HAP-1 (cell line): ENCODE measurements at regions not wholly inside any gene's neighbourhood (a gene's known extent, or its start where the extent isn't known, plus 50 kb on each side); places are given as distances from the start of the nearest gene placed in this dataset.
"Not testable (repeated sequence)": the region's sequence is repeated elsewhere in the genome, so short reads cannot be mapped to it uniquely, and the experiment has no call there.

Source experiments
- DNase-seq, 2 experiments: peaks; one replicate each; pipeline ENCODE4 v3.0.0-alpha.2; 2016 to 2020; ENCODE audit warnings: low spot score in 2 of 2
- H3K27me3 ChIP-seq: fragments of 250-450 bp; sonication (Bioruptor Pico); 2 replicates; pipeline ENCODE4 v1.5.1; 2020; ENCODE audit warnings: low read depth, mild to moderate bottlenecking, moderate library complexity
- H3K36me3 ChIP-seq: fragments of 250-450 bp; sonication (Bioruptor Pico); replicated peaks from 2 replicates; pipeline ENCODE4 v1.5.1; 2020; ENCODE audit warnings: mild to moderate bottlenecking
- H3K4me1 ChIP-seq: fragments of 250-450 bp; sonication (Bioruptor Pico); 2 replicates; pipeline ENCODE4 v1.5.1; 2020; ENCODE audit warnings: mild to moderate bottlenecking
- H3K4me3 ChIP-seq: fragments of 250-450 bp; sonication (Bioruptor Pico); 2 replicates; pipeline ENCODE4 v1.5.1; 2020; ENCODE audit warnings: mild to moderate bottlenecking, moderate library complexity
- H3K9me3 ChIP-seq: fragments of 250-450 bp; sonication (Bioruptor Pico); 2 replicates; pipeline ENCODE4 v1.5.1; 2020; ENCODE audit warnings: mild to moderate bottlenecking, moderate library complexity
- in situ Hi-C: fragments of 300-500 bp; cut with MboI; formaldehyde crosslinking; loops from 3 replicates; pipeline ENCODE4 v1.14.3; 2020; ENCODE audit warnings: low sequenced_read_pairs, inconsistent platforms, mixed read lengths

GRCh38 chr6:14543971-14544585, 426.5 kb downstream of the CD83 start:
- no peak for DNase-seq

GRCh38 chr6:14544666-14545065, 427.1 kb downstream of the CD83 start:
- in situ Hi-C loops, result no loop called here
- Histone ChIP-seq H3K4me1 (no peaks in the 10 kb centered on the region), H3K27me3 (no peaks in the 10 kb centered on the region), H3K9me3 (no peaks in the 10 kb centered on the region), H3K36me3 (no peaks in the 10 kb centered on the region), H3K4me3 (no peak overlapping the region)
- no peak for DNase-seq

More at GRCh38 chr6:14543971-14544585, 426.5 kb downstream of the CD83 start:
- Histone ChIP-seq H3K4me1 (no peaks in the 10 kb centered on the region), H3K27me3 (no peaks in the 10 kb centered on the region), H3K9me3 (no peaks in the 10 kb centered on the region), H3K36me3 (no peaks in the 10 kb centered on the region), H3K4me3 (no peak overlapping the region)
- in situ Hi-C loops, result no loop called here

- in situ Hi-C loops, result no loop called here
- no peaks in the 10 kb centered on the region for H3K27me3 ChIP-seq
- no peaks in the 10 kb centered on the region for H3K9me3 ChIP-seq
- H3K4me1 ChIP-seq, result no peaks in the 10 kb centered on the region
- H3K4me3 ChIP-seq, result no peak overlapping the region
- DNase-seq, result no peak
- no peaks in the 10 kb centered on the region for H3K36me3 ChIP-seq
Observed at GRCh38 chr6:14545496-14545895, 427.9 kb downstream of the CD83 start.

- Histone ChIP-seq H3K4me3 (no peak overlapping the region), H3K9me3 (no peaks in the 10 kb centered on the region), H3K27me3 (no peaks in the 10 kb centered on the region), H3K36me3 (no peaks in the 10 kb centered on the region), H3K4me1 (no peaks in the 10 kb centered on the region)
- in situ Hi-C loops, result no loop called here
- no peak for DNase-seq
Observed at GRCh38 chr6:14546036-14546435, 428.5 kb downstream of the CD83 start.

GRCh38 chr6:14547284-14547998, 429.9 kb downstream of the CD83 start:
- Histone ChIP-seq H3K4me3 (no peak overlapping the region), H3K27me3 (no peaks in the 10 kb centered on the region), H3K9me3 (no peaks in the 10 kb centered on the region), H3K4me1 (no peaks in the 10 kb centered on the region), H3K36me3 (no peaks in the 10 kb centered on the region)
- DNase-seq, result no peak
- in situ Hi-C loops, result no loop called here

- Histone ChIP-seq H3K4me1 (no peaks in the 10 kb centered on the region), H3K4me3 (no peak overlapping the region), H3K27me3 (no peaks in the 10 kb centered on the region), H3K36me3 (no peaks in the 10 kb centered on the region), H3K9me3 (no peaks in the 10 kb centered on the region)
- no peak for DNase-seq
- in situ Hi-C loops, result no loop called here
Observed at GRCh38 chr6:14549304-14549770, 431.8 kb downstream of the CD83 start.

- H3K4me1 ChIP-seq, result no peaks in the 10 kb centered on the region
- no peaks in the 10 kb centered on the region for H3K27me3 ChIP-seq
- no peak overlapping the region for H3K4me3 ChIP-seq
- H3K9me3 ChIP-seq, result no peaks in the 10 kb centered on the region
- in situ Hi-C loops, result no loop called here
- no peaks in the 10 kb centered on the region for H3K36me3 ChIP-seq
- no peak for DNase-seq
Observed at GRCh38 chr6:14549871-14550270, 432.3 kb downstream of the CD83 start.

GRCh38 chr6:14550410-14550809, 432.8 kb downstream of the CD83 start:
- no peak overlapping the region for H3K4me3 ChIP-seq
- H3K36me3 ChIP-seq, result no peaks in the 10 kb centered on the region
- DNase-seq, result no peak
- in situ Hi-C loops, result no loop called here
- no peaks in the 10 kb centered on the region for H3K27me3 ChIP-seq
- H3K9me3 ChIP-seq, result no peaks in the 10 kb centered on the region
- no peaks in the 10 kb centered on the region for H3K4me1 ChIP-seq

GRCh38 chr6:14550822-14551221, 433.2 kb downstream of the CD83 start:
- no peaks in the 10 kb centered on the region for H3K4me1 ChIP-seq
- no peaks in the 10 kb centered on the region for H3K36me3 ChIP-seq
- no peak for DNase-seq
- in situ Hi-C loops, result no loop called here
- H3K9me3 ChIP-seq, result no peaks in the 10 kb centered on the region
- no peaks in the 10 kb centered on the region for H3K27me3 ChIP-seq
- no peak overlapping the region for H3K4me3 ChIP-seq

- H3K4me3 ChIP-seq, H3K36me3 ChIP-seq, in situ Hi-C loops, DNase-seq, H3K9me3 ChIP-seq, H3K27me3 ChIP-seq, H3K4me1 ChIP-seq: not testable (repeated sequence)
Observed at GRCh38 chr6:14551601-14552000, 434.0 kb downstream of the CD83 start.

GRCh38 chr6:14552891-14553290, 435.3 kb downstream of the CD83 start:
- Histone ChIP-seq H3K4me3 (no peak overlapping the region), H3K4me1 (no peaks in the 10 kb centered on the region), H3K9me3 (no peaks in the 10 kb centered on the region), H3K36me3 (no peaks in the 10 kb centered on the region), H3K27me3 (no peaks in the 10 kb centered on the region)
- in situ Hi-C loops, result no loop called here
- DNase-seq, result no peak

- Histone ChIP-seq H3K27me3 (no peaks in the 10 kb centered on the region), H3K9me3 (no peaks in the 10 kb centered on the region), H3K4me3 (no peak overlapping the region), H3K4me1 (no peaks in the 10 kb centered on the region), H3K36me3 (no peaks in the 10 kb centered on the region)
- in situ Hi-C loops, result no loop called here
- DNase-seq, result no peak
Observed at GRCh38 chr6:14553515-14553914, 435.9 kb downstream of the CD83 start.

- DNase-seq, result no peak
- H3K36me3 ChIP-seq, result no peaks in the 10 kb centered on the region
- in situ Hi-C loops, result no loop called here
- no peak overlapping the region for H3K4me3 ChIP-seq
- no peaks in the 10 kb centered on the region for H3K9me3 ChIP-seq
- H3K4me1 ChIP-seq, result no peaks in the 10 kb centered on the region
- no peaks in the 10 kb centered on the region for H3K27me3 ChIP-seq
Observed at GRCh38 chr6:14555804-14556203, 438.2 kb downstream of the CD83 start.

- Histone ChIP-seq H3K27me3 (no peaks in the 10 kb centered on the region), H3K36me3 (no peaks in the 10 kb centered on the region), H3K4me3 (no peak overlapping the region), H3K9me3 (no peaks in the 10 kb centered on the region), H3K4me1 (no peaks in the 10 kb centered on the region)
- no peak for DNase-seq
- in situ Hi-C loops, result no loop called here
Observed at GRCh38 chr6:14559746-14560536, 442.4 kb downstream of the CD83 start.
